ENCODE measurements at regions not wholly inside any gene's neighbourhood (a gene's known extent, or its start where the extent isn't known, plus 50 kb on each side); places are given as distances from the start of the nearest gene placed in this dataset.
"Not testable (repeated sequence)": the region's sequence is repeated elsewhere in the genome, so short reads cannot be mapped to it uniquely, and the experiment has no call there.

DNA sequence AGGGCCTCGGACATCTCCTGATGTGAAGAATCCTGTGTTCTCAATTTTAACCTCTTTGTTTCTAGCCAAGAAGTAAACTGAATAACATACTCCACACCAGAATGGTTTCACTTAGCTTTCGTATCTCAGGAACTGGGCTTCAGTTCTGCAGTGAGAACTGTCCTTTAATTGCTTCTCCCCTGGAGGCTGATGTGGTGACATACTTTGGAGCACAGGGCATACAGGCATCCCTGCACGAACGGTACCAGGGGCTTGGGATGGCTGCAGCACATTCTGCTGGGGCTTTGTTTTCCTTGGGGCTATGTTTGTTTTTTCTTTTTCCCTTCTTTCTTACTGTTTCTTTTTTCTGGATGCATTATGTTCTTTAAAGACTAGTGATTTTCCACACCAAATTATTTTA, 230.5 kb downstream of the TM9SF2 start:
- DNase-seq = no peak

DNA sequence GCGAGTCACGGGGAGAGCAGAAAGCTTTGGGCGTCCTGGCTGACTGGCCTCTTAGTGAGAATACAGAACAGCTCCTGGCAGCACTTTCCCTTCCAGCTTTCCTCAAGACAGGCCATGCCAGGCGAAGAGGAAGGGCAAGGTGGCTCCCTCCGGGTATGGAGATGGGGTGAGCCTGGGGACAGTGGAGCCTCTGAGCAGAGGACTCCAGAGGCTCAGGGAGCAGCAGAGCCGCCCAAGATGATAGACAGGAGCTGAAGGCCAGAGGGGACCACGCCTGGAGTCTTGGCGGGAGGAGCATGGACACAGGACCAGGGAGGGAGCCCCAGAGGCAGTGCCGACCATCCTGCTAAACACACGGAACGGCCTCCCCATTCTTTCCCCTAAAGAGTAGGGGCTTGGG, 229.1 kb downstream of the TM9SF2 start:
- DNase-seq = no peak

- no peak for DNase-seq
These were observed 228.5 kb downstream of the TM9SF2 start for GRCh38 chr13:99729745-99730144.

DNA sequence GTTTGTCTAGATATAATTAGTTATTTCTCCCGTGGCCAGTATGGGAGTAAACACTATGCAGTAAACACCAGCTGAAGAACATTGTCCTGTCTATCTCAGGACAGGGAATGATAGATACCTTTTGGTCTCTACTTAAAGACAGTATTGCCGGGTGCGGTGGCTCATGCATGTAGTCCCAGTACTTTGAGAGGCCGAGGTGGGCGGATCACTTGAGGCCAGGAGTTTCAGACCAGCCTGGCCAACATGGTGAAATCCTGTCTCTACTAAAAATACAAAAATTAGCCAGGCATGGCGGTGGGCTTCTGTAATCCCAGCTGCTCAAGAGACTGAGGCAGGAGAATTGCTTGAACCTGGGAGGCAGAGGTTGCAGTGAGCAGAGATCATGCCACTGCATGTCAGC, 226.4 kb downstream of the TM9SF2 start:
- not testable (repeated sequence) for DNase-seq

- no peak for DNase-seq
These were observed 225.1 kb downstream of the TM9SF2 start for GRCh38 chr13:99726282-99726894.

DNA sequence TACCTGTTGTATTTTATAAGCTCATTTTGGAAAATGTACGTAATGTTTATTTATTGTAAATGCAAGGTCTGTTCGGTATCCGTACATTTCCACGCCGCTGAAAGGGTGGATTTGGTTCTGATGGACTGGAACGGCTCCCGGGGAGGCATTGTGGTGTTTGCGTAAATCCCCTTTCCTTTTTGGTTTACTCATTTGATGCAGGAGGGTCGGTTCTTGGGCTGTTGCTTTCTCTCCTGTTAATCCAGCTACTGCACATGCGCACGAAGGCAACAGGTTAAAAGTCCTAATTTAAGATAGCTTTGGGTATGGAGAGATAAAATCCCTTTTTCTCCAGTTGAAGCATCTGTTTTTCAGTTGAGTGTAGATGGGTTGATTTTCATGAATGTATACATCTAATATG, 224.4 kb downstream of the TM9SF2 start:
- DNase-seq = no peak

DNA sequence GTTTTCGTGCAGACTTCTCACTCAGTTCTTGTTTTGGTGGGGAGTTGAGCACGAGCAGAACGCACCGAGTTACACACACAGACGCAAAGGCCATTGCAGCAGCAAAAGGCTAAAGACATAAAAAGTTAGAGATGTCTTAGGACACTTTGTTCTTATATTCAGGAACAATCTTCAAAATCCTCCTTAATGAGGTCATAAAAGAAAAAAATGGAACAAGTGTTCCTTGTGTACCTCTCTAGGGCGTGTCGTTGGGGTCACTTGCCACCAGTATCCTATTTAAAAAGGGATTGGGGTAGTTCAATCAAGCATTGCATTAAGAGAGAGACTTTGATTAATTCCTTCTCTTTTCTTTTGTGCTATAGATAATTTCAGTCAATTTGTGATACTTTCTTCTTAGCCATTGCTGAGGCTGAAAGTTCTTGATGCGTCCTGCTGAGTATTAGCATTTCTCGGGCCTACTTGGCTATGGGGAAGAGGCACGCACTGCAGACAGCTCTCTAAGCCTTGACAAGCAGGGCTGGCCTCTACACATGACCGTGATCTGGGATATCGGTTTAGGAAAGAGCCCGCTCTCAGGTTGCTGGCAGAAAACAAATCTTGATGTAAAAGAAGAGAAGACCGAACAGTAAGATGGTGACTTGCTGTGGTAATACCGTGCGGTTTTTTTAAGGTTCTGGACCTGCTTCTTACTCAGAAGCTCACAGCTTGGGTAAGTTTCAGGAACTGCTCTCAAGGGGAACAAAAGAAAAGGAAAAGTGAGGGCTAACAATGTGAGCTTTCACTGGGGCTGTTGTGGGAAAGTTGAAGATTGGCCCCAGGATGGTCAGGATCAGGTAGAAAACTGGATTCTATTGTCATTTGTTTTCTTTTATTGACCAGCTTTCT, 223.6 kb downstream of the TM9SF2 start:
- DNase-seq = no peak

GRCh38 chr13:99723878-99724277, 222.6 kb downstream of the TM9SF2 start:
- DNase-seq = no peak

- DNase-seq = no peak
These were observed 221.7 kb downstream of the TM9SF2 start for GRCh38 chr13:99722931-99723330.

- no peak for DNase-seq
These were observed 221.1 kb downstream of the TM9SF2 start for GRCh38 chr13:99722338-99722818.

- no peak for DNase-seq
These were observed 220.5 kb downstream of the TM9SF2 start for GRCh38 chr13:99721606-99722337.

GRCh38 chr13:99717959-99718674, 216.8 kb downstream of the TM9SF2 start:
- DNase-seq = no peak

DNA sequence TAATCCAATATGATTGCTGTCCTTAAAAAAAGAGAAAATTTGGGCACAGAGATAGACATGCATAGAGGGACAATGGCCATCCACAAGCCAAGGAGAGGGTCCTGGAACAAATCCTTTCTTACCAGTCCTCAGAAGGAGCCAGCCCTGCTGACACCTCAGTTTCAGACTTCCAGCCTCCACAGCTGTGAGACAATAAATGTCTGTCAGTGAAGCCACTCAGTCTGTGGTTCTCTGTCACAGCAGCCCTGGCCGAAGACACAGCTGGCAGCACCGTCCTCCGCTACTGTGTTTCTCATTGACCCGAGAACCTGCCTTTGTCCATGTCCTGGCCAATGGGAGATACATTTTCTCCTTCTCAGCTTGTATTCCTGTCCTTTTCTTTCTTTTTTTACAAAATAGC, 207.9 kb downstream of the TM9SF2 start:
- no peak for DNase-seq

- DNase-seq = no peak
These were observed 203.1 kb downstream of the TM9SF2 start for GRCh38 chr13:99704390-99704789.

GRCh38 chr13:99703908-99704307, 202.6 kb downstream of the TM9SF2 start:
- DNase-seq = no peak

- no peak for DNase-seq
These were observed 201.5 kb downstream of the TM9SF2 start for GRCh38 chr13:99702687-99703319.

DNA sequence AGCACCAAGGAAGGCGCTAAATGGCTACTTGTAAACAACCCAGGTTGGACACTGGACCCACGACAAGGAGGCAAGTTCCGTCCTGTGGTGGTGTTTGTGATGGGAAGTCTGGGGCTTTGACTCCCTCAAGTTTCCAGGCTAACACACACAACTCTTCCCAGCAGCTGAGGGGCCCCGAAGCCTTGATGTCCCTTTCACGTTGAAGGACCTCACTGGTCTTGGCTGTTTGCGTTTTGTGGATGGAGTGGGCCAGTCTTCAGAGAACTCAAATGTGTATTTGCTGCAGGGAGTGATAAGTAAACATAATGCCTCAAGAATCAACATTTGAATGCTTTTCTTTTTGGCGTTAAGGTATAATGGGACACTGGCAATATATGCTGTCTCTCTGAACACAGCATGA, 199.2 kb downstream of the TM9SF2 start:
- DNase-seq = no peak

DNA sequence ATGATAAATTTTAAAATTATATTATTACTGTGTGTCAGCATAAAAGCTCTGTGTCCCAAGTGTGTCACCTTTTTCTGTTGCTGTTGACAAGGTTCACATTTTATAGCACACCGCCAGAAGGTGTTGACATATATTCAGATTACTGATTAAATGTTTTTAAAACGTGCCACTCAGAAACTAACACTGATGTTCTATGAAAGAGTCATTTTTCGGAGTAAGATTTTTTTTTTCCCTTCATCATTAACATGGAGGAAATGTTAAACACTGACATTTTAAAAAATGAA, 197.5 kb downstream of the TM9SF2 start:
- no peak for DNase-seq

DNA sequence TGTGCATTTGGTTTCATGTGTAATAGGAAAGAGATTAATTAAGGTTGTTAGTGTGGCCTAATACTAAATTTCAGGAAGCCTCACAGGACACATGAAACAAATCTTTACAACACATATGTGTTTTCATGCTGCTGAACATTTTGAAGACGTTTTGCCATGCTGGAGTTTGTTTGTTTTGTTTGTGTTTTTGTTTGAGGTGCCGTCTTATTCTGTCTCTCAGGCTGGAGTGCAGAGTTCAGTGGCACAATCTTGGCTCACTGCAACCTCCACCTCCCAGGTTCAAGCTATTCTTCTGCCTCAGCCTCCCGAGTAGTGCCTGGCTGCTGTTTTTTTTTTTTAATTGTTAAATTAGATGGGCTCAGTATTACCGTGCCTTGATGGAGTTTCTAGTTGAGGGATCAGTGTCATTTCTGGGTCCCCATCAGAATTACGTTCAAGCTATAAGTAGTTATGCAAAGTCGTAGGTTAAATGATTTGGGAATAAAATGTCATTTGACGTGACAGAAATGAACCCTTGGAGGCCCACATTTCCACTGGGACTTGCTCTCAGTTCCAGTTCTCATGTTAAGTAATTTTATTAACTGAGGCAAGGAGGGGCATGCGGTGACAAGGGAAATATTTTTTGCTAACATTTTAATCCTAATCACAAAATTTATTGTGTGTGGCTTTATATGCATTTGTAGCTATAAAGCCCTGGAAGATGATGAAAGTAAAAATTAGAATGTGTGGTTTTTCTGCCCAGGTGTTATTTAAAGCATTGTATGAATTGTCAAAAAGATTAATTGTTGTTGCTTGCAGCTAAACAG, 196.9 kb downstream of the TM9SF2 start:
- DNase-seq = no peak

DNA sequence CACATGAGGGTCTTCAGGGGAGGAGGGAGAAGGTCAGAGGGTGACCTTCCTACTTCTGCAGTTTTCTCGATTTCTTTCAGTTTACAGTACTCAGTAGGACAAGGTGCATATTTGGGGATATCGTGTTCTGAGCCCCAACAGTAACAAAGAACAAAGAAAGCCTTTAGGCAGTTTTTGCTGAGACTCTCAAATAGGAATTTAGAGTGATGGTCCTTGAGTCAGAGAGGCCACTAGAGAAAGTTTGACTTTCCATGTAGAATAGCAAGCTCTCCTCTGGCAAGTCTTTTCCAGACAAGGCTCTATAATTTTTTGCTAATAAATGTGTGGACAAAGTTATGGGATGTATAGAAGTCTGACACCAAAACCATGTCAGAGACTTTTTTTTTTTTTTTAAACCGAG, 194.6 kb downstream of the TM9SF2 start:
- no peak for DNase-seq

GRCh38 chr13:99693852-99694611, 192.8 kb downstream of the TM9SF2 start:
- DNase-seq = no peak
